ELF-1 (cell line): ENCODE measurements at regions not wholly inside any gene's neighbourhood (a gene's known extent, or its start where the extent isn't known, plus 50 kb on each side); places are given as distances from the start of the nearest gene placed in this dataset.
"Not testable (repeated sequence)": the region's sequence is repeated elsewhere in the genome, so short reads cannot be mapped to it uniquely, and the experiment has no call there.

ENCODE experiments used
- DNase-seq: peaks from one replicate; pipeline ENCODE4 v3.0.0-alpha.2; 2016; ENCODE audit warnings: low read depth, low spot score

DNA sequence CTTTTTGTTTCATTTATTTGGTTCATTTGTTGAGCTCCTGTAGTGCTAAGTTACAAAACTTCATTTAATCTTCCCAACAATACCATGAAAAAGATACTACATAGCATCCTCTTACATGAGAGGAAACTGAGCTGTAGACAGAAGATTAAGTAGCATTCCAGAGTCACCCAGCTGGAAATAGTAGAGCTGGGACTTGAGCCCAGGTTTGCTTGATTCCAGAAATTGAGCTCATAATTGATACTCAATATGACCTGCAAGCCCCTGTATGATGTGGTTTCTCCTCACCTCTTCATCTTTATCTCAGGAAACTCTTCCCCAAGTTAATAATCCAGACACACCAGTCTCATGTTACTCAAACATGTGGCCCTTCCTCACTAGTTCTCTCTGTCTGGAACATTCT, 87.0 kb upstream of the DAAM1 start:
- DNase-seq = no peak

GRCh38 chr14:59103396-59103795, 85.1 kb upstream of the DAAM1 start:
- no peak for DNase-seq

- no peak for DNase-seq
Observed at GRCh38 chr14:59107819-59108218, 80.6 kb upstream of the DAAM1 start.

DNA sequence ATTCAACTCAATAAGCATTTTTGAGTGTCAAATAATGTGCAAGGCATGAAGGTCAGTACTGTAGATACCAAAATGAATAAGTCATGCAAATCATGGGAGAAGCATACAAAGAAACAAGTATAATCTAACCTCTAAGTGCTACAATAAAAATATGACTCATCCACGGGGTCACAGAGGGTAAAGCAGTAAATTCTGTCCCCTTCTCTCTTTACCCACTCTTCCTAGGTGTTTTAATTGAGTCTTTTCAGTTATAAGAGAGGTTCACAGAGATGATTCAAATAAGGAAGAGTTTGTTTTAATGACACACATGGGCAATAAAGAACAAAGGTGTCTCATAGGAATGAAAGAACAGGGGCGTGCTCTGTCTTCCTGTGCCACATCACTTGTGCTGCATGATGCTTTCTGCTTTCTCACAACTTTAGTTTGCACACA, 71.5 kb upstream of the DAAM1 start:
- no peak for DNase-seq

DNA sequence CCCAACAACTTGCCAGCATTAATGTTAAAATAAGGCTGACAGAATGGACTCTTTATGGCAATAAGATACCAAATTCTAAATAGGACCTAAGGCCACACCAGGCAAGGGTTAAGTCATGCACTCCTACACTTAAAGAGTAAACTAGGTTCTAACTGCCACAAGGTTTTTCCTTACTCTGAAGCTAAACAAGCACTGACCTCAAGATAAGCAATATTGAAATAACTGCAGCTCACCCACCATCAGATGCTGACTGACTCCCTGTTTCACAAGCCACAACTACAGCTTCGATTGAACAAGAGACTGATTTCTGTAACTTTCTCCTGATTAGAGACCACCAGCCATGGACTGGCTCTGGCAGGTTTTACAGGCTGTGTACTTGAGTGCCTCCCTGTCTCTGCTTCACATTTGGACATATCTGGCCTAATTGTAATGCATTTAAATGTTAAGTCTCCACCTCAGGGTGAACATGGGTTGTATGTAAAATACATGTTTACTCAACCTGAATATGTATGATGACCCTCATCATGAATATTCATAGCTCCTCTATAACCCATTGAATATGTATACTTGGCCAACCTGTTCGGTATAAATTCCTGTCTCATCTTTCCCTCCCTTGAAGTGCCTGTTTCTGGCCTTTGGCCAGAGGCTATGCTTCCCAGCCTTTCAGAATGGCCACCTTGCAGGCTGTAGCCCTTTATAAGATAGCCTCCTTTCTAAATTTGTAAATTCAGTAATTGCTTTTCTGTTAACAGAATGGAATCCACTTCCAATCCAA, 70.5 kb upstream of the DAAM1 start:
- no peak for DNase-seq

DNA sequence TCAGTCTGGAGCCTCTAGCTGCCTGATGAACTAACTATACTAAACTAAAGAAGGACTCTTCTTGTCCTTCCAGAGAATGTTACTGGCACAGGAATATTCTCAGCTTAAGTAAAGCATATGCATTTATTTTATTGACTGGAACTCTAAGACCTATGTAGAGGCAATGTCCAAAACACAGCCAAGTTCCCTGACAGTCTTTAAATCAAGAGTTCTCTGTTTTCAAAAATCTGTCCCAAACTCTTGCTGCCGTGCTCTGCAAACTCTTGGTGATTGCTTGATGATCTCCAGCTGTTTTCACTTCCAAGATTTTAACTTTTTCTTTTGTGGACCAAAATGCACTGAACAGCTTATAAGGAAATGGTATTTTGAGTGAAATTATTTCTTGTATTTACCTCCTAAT, 67.5 kb upstream of the DAAM1 start:
- DNase-seq = no peak

DNA sequence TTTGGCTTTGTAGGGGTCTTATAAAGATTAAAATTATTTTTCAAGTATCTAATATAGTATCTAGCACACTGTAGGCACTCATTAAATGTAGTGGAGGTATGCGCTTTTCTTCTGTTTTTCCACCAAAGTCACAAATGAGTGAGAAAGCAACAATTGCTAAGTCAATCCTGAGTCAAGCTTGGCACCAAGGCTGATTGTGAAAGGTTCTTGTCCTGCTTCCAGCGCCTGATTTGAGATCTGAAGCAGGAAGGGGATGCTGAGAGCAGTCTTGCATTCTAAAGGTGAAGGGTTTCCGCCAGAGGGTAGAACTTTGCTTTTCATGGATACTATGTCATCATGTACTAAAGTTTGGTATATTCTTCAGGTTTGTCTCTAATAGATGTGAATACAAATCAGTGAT, 64.9 kb upstream of the DAAM1 start:
- no peak for DNase-seq

- DNase-seq = no peak
Observed at GRCh38 chr14:59123975-59124374, 64.5 kb upstream of the DAAM1 start.

DNA sequence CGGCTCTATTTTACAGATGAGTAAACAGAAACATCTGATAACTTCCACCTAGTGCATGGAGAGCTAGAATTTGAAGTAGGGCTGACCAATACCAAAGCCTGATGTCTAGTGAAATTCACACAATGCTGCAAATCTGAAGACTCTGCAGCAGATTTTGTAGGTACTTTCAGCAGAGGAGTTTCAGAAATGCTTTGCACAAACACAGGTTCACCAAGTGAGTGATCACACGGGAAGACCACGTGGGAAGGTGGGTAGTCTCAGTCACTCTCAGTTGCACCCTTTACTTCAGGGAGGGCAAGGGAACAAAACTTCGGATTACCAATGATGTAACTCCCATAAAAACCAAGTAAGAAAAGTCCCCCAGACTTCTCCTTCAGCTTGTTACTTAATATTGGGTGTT, 63.3 kb upstream of the DAAM1 start:
- no peak for DNase-seq

- peak; percentile 44 for DNase-seq
Observed at GRCh38 chr14:59126714-59127436, 61.6 kb upstream of the DAAM1 start.

- no peak for DNase-seq
Observed at GRCh38 chr14:59127437-59127732, 61.1 kb upstream of the DAAM1 start.

DNA sequence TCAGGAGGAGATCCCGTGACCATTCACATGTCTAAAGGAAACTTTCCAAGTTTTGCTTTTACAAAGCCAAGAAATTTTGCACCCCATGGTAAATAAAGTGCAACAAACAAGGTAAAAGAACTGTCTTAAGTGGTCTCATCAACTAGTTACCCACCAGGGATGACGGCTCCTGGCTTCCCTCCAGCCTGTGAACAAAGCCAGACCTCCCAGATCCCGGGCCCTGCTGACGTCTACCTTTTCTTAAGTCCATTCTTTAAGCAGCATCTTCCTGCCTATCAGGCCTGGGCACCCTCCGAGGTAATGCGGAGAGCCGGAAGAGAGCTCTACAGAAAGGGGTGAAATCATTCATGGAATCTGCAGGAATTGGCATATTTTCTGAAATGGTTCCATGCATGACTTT, 58.0 kb upstream of the DAAM1 start:
- DNase-seq = peak; percentile 18

DNA sequence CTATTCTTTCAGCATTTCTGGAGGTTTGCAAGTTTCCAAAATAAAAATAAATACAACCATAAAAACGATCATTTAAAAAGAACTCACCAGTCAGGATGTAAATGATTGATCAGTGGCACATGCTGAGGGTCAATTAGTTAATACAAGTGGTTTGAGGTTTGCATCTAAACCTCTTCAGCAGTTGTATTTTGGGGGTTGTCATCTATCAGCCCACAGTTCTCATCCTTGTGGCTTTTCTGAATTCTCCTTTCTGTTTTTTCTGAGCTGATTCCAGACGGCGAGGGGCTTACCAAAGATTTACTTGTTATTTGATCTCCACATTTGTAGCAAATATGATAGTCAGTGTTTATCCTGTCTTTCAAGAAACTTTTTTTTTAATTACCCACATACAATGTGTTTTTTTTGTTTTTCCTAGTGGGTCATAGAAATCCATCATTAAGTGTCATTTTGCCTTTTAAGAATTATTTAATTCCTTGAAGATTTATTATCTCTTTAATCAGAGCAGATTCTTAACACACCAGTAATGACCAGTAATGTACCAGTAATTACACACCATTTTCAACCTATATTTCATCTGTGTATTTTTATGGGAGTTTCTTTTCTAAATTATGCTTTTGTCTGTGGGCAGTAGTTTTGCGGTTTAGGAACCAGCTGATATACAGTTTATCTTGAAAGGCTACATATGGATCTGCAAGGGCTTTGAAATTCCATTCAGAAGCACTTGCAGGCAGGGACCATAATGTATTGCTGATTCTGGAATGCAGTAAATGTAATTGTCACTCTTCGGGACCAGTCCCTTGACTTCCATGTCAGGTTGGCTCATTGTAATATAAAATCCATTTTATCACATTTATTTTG, 56.3 kb upstream of the DAAM1 start:
- no peak for DNase-seq

- DNase-seq = no peak
Observed at GRCh38 chr14:59132796-59133494, 55.5 kb upstream of the DAAM1 start.

DNA sequence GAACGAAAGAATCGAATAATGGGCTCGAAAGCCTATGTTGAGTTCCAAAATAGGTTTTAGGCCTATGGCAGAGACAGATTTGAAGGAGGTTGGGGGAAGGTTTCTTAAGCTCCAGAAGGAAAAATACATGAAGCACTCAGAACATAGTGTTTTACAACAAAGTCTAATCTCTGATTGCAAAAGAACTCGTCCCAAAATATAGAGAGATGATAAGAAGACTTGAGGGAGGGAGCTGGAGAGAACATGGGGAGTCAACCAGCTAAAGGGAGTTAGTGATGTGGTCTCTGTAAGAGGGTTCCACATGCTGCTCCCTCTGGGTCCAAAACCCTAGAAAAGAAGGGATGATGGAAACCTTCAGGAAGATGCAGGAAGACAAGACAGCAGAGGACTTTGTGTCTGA, 54.8 kb upstream of the DAAM1 start:
- no peak for DNase-seq

DNA sequence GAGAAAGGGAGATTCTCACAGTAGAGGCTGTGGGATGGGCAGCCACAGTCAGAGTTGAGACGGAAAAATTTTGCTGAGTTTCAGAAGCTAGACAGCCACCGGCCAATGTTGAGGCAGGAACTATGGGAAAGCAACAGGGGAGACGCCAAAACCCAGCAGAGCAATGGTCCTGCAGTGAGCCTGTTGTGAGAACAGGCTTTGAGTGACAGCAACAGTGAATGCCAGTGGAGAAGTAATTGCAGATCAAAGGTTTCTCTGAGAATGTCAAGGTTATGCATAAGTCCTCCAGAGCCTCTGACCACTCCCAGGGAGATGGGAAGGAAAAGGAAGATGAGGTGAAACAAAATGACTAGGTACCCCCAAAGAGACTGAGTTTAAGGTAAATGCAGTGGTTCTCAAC, 54.2 kb upstream of the DAAM1 start:
- peak; percentile 15 for DNase-seq

DNA sequence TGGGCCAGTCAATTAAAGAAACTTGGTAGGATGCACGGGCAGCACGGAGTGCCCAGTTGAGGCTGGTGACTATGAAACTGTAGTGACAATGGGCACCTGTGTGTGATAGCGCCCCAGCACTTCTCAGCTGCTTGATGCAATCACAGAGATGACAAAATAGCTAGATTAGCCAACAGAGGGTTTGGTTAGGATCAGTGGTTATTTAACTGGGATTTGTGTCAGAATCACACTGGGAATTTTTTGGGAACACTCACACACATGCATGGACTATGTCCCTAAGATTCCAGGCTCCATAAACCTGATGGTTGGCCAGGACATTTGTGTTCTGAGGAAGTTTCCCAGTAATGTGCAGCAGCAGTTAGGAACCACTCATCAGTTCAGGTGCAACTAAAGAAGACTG, 51.2 kb upstream of the DAAM1 start:
- no peak for DNase-seq

- DNase-seq = not testable (repeated sequence)
Observed at GRCh38 chr14:59138576-59138975, 49.9 kb upstream of the DAAM1 start.
